ENCODE measurements at regions not wholly inside any gene's neighbourhood (a gene's known extent, or its start where the extent isn't known, plus 50 kb on each side); places are given as distances from the start of the nearest gene placed in this dataset.

GRCh38 chr4:4805887-4806286 is 53.6 kb upstream of the MSX1 start:
- intact Hi-C loops (cut with micrococcal nuclease): no loop called here
- Histone ChIP-seq H3K27ac (ENCODE audit: insufficient read depth, low read depth, low read length) (no peak overlapping the region), H3K27me3 (ENCODE audit: control insufficient read depth in 2 of 2, insufficient read depth in 2 of 2, low read length in 2 of 2) (no peaks in the 10 kb centered on the region), H3K9me1 (replicated peaks; ENCODE audit: control insufficient read depth, extremely low read depth, insufficient read depth, low read length) (no peaks in the 10 kb centered on the region), H3K9ac (replicated peaks; ENCODE audit: extremely low read depth, insufficient read depth, low read length) (no peak overlapping the region), H3K4me3 (replicated peaks in 1 of 3; ENCODE audit: insufficient read depth in 1 of 3, low read depth in 1 of 3, low read length in 3 of 3) (no peak overlapping the region), H3K9me3 (replicated peaks; ENCODE audit: control insufficient read depth, insufficient read depth, low read length) (no peaks in the 10 kb centered on the region), H3K4me2 (ENCODE audit: insufficient read depth, low read length) (no peak overlapping the region), H2AFZ (ENCODE audit: low read depth, low read length) (no peak overlapping the region), H4K20me1 (replicated peaks; ENCODE audit: control insufficient read depth, extremely low read depth, insufficient read depth, low read length) (no peaks in the 10 kb centered on the region), H3K4me1 (ENCODE audit: control insufficient read depth, extremely low read depth, insufficient read depth, low read length) (no peaks in the 10 kb centered on the region), H3K36me3 (ENCODE audit: control insufficient read depth in 2 of 2, extremely low read depth in 1 of 2, insufficient read depth in 2 of 2, low read length in 2 of 2) (no peaks in the 10 kb centered on the region), H3K79me2 (ENCODE audit: control insufficient read depth, insufficient read depth, low read length) (no peaks in the 10 kb centered on the region)
- TF ChIP-seq JUN (IDR thresholded peaks at IDR 0.05; ENCODE audit: borderline replicate concordance, insufficient read depth, insufficient read length, low read depth) (no peak), MAX (IDR thresholded peaks at IDR 0.05; ENCODE audit: insufficient read depth, insufficient read length) (no peak), EZH2 (IDR thresholded peaks at IDR 0.05; ENCODE audit: borderline replicate concordance, low read depth, low read length, severe bottlenecking) (no peak), FOS (IDR thresholded peaks at IDR 0.05; ENCODE audit: borderline replicate concordance, insufficient read depth, low read length) (no peak), POLR2A (IDR thresholded peaks at IDR 0.05; ENCODE audit: low read depth, low read length) (no peak), POLR2AphosphoS5 (IDR thresholded peaks at IDR 0.05; ENCODE audit: insufficient read depth, low read depth, low read length) (no peak), GATA2 (IDR thresholded peaks at IDR 0.05; ENCODE audit: insufficient read depth, insufficient read length, low read depth, low read length) (no peak)
- TF ChIP-seq, protein P1, sequence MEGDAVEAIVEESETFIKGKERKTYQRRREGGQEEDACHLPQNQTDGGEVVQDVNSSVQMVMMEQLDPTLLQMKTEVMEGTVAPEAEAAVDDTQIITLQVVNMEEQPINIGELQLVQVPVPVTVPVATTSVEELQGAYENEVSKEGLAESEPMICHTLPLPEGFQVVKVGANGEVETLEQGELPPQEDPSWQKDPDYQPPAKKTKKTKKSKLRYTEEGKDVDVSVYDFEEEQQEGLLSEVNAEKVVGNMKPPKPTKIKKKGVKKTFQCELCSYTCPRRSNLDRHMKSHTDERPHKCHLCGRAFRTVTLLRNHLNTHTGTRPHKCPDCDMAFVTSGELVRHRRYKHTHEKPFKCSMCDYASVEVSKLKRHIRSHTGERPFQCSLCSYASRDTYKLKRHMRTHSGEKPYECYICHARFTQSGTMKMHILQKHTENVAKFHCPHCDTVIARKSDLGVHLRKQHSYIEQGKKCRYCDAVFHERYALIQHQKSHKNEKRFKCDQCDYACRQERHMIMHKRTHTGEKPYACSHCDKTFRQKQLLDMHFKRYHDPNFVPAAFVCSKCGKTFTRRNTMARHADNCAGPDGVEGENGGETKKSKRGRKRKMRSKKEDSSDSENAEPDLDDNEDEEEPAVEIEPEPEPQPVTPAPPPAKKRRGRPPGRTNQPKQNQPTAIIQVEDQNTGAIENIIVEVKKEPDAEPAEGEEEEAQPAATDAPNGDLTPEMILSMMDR (IDR thresholded peaks at IDR 0.05; ENCODE audit: extremely low read depth in 1 of 2, insufficient read depth in 1 of 2, low read depth in 1 of 2, low read length in 2 of 2): no peak
- no TSS peak for BruUV-seq (replicated peaks)
- FAIRE-seq (no peak), DNase-seq (ENCODE audit: low read depth, low spot score) (no peak)
- CTCF ChIA-PET: no interaction called here
- dilution Hi-C loops (cut with MboI; ENCODE audit: extremely low pct_ligation_motif_present, low sequenced_read_pairs): no loop called here
- POLR2A ChIA-PET: no interaction called here

Data from endothelial cell of umbilical vein (primary cell).